HG03558 (cell line): ENCODE measurements at regions not wholly inside any gene's neighbourhood (a gene's known extent, or its start where the extent isn't known, plus 50 kb on each side); places are given as distances from the start of the nearest gene placed in this dataset.
"Not testable (repeated sequence)": the region's sequence is repeated elsewhere in the genome, so short reads cannot be mapped to it uniquely, and the experiment has no call there.

Experiments used
- ATAC-seq: cut with Tn5 transposase; IDR thresholded peaks from one replicate; pipeline ENCODE4 v1.9.1; 2021; ENCODE audit warnings: moderate number of reproducible peaks; ENCODE audit not compliant: unreplicated experiment; ENCODE audit errors: extremely low read depth

DNA sequence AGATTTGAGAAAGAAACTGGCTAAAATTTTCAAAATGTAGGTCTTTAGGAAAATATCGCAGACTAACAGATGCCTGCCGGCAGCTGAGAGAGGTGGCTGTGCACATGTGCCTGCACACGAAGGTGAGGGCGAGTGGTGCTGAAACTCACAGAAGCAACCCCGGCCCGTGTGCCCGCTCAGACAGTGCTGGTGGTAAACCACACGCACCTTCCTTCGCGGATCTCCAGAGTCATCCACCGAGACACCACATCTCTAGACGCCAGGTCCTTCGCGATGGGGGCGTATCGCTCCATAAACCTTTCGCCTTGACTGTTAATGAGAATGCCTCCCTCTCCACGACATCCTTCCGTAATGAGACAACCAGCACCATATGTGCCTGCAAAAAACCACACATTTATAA lies 68.5 kb upstream of the TNK2 start:
- not testable (repeated sequence) for ATAC-seq

- ATAC-seq, result not testable (repeated sequence)
Observed at GRCh38 chr3:195974281-195974680, 65.9 kb upstream of the TNK2 start.

DNA sequence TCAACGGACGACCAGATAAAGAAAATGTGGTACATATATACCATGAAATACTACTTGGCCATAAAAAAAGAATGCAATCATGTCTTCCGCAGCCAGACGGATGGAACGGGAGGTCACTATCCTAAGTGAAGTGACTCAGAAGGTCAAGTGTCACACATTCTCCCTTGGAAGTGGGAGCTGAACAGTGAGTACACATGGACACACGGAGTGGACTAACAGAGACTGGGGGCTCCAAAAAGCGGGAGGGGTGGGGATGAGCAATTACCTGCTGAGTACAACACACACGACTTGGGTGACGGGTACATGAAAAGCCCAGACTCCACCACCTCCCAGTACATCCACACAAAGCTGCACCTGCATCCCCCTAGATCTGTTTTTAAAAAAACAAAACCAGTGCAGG lies 62.5 kb upstream of the TNK2 start:
- ATAC-seq, result not testable (repeated sequence)

DNA sequence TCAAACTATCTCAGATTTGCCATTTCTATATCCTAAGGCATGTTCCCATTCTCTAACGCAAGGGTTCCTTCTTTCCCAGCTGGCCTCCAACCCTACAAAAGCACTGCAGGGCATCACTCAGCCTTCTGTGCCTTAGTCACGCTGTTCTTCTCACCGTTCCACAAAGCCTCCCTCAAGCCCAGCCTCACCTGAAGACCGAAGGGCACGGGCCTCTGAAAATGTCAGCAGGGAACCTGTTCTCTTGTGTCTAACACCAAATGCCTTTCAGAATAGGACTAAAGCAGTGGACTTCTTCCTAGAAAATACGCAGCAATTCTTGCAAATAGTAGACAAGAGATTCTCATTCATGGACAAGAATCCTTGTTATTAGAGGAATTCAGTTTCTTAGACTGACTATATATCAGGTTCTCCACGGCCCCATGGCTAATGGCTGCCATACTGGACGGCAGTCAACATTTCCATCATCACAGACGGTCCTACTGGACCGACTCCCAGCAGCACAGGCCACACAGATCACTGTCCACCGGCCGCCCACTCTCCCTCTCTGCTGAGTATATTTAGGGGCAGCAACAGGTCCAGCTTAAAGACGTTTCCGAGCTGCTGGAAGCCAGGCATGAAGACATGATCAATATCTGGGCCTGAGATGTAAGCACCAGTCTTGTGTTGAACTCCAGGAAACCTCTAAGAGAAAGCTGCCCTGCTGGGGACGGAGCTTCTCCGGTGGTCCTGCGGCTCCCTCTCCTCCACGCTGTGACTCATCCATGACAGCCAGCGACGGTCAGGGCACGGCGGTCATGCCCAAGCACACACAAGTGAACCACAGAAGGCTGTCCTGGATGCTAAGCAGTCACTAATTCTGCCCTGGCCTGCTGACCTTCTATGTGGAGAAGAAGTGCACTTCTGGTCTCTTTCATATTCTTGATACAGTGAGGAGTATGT lies 61.8 kb upstream of the TNK2 start:
- ATAC-seq, result not testable (repeated sequence)

DNA sequence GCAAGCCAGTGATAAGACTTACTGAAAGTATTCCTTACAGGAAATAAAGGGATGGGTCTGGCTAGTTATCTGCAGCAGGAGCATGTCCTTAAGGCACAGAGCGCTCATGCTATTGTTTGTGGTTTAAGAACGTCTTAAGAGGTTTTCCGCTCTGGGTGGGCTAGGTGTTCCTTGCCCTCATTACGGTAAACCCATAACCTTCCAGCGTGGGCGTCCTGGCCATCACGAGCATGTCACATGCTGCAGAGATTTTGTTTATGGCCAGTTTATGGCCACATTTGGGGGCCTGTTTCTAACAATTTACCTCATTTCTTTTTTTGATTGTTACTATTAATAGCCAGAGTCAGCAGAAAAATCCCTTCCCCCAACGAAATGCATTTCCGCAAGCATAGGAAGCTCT lies 61.0 kb upstream of the TNK2 start:
- not testable (repeated sequence) for ATAC-seq

GRCh38 chr3:195968104-195968503 lies 59.8 kb upstream of the TNK2 start:
- not testable (repeated sequence) for ATAC-seq

- ATAC-seq, result not testable (repeated sequence)
Observed at GRCh38 chr3:195967387-195967720, 59.0 kb upstream of the TNK2 start.

- ATAC-seq, result not testable (repeated sequence)
Observed at GRCh38 chr3:195966563-195967386, 58.4 kb upstream of the TNK2 start.

GRCh38 chr3:195965217-195965616 lies 56.9 kb upstream of the TNK2 start:
- not testable (repeated sequence) for ATAC-seq

GRCh38 chr3:195964318-195965107 lies 56.2 kb upstream of the TNK2 start:
- ATAC-seq, result not testable (repeated sequence)

DNA sequence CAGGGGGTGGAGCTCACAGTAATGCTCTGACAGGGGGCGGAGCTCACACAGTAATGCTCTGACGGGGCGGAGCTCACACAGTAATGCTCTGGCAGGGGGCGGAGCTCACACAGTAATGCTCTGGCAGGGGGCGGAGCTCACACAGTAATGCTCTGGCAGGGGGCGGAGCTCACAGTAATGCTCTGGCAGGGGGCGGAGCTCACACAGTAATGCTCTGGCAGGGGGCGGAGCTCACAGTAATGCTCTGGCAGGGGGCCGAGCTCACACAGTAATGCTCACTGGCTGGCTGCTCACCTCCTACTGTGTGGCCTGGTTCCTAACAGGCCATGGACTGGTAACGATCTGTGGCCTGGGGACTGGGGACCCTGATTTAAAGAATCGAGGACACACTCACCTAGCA lies 53.9 kb upstream of the TNK2 start:
- not testable (repeated sequence) for ATAC-seq

DNA sequence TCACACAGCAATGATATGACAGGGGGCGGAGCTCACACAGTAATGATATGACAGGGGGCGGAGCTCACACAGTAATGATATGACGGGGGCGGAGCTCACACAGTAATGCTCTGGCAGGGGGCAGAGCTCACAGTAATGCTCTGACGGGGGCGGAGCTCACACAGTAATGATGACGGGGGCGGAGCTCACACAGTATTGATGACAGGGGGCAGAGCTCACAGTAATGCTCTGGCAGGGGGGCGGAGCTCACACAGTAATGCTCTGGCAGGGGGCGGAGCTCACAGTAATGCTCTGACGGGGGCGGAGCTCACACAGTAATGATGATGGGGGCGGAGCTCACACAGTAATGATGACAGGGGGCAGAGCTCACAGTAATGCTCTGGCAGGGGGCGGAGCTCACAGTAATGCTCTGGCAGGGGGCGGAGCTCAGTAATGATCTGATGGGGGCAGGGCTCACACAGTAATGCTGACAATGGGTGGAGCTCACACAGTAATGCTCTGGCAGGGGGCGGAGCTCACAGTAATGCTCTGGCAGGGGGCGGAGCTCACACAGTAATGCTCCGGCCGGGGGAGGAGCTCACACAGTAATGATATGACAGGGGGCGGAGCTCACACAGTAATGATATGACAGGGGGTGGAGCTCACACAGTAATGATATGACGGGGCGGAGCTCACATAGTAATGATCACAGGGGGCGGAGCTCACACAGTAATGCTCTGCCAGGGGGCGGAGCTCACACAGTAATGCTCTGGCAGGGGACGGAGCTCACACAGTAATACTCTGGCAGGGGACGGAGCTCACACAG lies 52.8 kb upstream of the TNK2 start:
- ATAC-seq, result not testable (repeated sequence)

DNA sequence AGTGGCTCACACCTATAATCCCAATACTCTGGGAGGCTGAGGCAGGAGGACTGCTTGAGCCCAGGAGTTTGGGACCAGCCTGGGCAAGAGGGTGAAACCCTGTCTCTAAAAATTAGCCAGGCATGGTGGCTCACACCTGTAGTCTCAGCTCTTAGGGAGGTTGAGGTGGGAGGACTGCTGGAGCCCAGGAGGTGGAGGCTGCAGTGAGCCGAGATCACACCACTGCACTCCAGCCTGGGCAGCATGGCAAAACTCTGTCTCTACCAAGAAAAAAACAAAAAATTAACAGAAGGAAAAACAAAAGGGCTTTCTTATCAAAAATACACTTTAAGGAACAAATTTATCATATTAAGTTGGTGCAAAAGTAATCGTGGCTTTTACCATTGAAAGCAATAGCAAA lies 51.8 kb upstream of the TNK2 start:
- ATAC-seq, result not testable (repeated sequence)

DNA sequence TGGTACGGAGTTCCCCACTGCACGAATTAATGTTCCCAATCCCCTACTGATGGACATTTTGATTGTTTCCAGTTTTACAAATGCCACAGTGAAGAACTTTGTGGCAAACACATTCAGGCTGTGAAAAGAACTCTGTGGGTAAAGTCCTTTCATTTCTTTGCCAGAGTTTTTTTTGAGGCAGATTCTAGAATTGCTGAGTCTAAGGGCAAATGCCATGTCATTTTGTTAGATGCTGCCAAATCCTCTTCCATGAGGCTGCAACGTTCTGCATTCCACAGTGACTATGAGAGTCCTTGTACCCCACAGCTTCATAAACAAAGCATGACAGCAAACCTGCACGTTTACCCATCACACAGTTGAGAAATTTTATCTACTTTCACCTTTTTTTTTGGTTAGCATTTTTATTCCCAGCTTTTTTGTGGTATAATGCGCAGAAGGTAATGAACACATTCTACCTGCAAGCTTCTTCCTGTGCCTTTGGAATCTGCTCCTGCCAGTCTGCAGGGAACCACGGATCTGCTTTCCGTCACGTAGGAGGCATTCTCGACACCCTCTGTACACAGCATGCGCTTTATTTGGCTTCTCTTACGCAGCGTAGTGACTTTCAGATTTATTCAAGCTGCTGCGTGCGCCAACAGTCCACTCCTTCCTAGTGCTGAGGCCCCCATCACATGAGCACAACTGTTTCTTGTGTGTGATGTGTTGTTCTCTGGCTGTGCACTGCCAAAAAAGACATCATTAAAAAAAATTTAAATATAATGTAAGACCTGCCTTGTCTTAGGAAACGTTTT lies 51.2 kb upstream of the TNK2 start:
- not testable (repeated sequence) for ATAC-seq

GRCh38 chr3:195958736-195959135 lies 50.4 kb upstream of the TNK2 start:
- not testable (repeated sequence) for ATAC-seq
